Omental fat pad (tissue), 3 donors: ENCODE measurements at regions not wholly inside any gene's neighbourhood (a gene's known extent, or its start where the extent isn't known, plus 50 kb on each side); places are given as distances from the start of the nearest gene placed in this dataset.

Experiments used
- ATAC-seq: fragments of 150-250 bp; one replicate; pipeline ENCODE4 v1.9.1; 2016; ENCODE audit warnings: mild to moderate bottlenecking, moderate library complexity; ENCODE audit not compliant: low FRiP score
- DNase-seq: peaks from one replicate; pipeline ENCODE4 v3.0.0-alpha.2; 2019; ENCODE audit warnings: low spot score
- TF ChIP-seq, protein P1 (sequence below), 3 donors: fragments of 450-650 bp; IDR thresholded peaks; one replicate each; pipeline ENCODE4 v1.5.1; 2016 to 2017; ENCODE audit warnings: antibody characterized with exemption in 3 of 3, mild to moderate bottlenecking in 3 of 3, moderate library complexity in 2 of 3

DNA sequence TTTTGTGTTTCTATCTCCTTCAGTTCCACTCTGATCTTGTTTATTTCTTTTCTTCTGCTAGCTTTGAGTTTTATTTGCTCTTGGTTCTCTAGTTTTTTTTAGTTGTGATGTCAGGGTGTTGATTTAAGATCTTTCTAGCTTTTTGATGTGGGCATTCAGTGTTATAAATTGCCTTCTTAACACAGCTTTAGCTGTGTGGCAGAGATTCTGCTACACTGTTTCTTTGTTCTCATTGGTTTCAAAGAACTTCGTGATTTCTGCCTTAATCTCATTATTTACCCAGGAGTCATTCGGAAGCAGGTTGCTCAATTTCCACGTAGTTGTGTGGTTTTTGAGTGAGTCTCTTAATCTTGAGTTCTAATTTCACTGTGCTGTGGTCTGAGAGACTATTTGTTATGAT lies 251.7 kb upstream of the HTR2A start:
- no peak for ATAC-seq
- TF ChIP-seq, protein P1, sequence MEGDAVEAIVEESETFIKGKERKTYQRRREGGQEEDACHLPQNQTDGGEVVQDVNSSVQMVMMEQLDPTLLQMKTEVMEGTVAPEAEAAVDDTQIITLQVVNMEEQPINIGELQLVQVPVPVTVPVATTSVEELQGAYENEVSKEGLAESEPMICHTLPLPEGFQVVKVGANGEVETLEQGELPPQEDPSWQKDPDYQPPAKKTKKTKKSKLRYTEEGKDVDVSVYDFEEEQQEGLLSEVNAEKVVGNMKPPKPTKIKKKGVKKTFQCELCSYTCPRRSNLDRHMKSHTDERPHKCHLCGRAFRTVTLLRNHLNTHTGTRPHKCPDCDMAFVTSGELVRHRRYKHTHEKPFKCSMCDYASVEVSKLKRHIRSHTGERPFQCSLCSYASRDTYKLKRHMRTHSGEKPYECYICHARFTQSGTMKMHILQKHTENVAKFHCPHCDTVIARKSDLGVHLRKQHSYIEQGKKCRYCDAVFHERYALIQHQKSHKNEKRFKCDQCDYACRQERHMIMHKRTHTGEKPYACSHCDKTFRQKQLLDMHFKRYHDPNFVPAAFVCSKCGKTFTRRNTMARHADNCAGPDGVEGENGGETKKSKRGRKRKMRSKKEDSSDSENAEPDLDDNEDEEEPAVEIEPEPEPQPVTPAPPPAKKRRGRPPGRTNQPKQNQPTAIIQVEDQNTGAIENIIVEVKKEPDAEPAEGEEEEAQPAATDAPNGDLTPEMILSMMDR (IDR thresholded peaks at IDR 0.05) = no peak
- no peak for DNase-seq

DNA sequence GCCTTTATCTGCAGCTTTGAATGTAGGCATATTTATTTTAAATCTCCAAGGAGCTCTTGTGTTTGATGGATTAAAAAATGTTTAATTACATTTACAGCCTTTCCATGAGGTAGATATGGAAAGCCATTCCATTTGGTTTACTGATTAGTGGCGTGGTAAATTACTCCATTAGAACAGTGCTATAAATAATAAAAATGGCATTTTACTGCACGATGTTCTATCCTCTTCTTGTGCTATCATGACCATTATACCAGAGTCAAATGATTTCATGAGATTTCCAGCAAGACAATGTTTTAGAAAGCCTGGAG lies 250.9 kb upstream of the HTR2A start:
- ATAC-seq = no peak
- no peak for DNase-seq
- TF ChIP-seq, protein P1 (IDR thresholded peaks at IDR 0.05) = no peak

DNA sequence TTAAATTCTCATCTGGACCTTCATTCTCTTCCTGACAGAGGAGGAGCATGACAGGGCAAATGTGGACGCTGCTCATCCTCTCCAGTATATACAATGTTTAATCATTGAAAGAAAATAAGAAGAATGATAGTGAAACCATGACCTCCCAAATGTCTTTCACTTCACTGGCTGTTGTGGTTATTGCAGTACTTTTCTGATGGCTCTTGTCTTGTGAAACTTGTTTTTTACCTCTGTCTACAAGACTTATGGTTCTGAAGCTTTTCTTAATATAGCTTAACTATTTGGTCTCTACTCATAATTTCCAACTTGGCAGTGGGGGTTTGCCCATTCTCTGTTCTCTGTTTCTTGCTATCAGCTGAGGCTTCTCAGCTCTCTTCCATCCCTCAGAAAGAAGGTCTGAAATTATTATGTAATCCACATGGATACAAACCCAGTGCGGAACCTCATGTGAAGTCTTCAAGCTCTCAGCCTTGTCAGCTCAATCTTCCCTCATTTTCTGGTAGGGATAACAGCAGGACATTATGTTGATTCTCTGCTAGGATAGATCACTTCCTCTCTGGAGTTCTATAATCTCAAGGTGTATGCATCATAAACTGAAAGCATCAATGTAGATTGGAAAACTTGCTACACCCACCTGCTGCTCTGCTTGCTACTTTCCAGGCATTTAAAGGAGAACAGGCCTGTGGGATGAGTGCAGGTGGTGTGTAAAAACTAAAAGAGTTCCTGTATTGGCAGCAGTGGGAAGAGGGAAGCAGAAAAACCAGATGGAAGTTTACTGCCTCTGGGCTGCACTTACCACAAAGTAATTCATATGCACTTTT lies 250.3 kb upstream of the HTR2A start:
- TF ChIP-seq, protein P1 (IDR thresholded peaks at IDR 0.05) = no peak
- ATAC-seq (no peak), DNase-seq (no peak)

DNA sequence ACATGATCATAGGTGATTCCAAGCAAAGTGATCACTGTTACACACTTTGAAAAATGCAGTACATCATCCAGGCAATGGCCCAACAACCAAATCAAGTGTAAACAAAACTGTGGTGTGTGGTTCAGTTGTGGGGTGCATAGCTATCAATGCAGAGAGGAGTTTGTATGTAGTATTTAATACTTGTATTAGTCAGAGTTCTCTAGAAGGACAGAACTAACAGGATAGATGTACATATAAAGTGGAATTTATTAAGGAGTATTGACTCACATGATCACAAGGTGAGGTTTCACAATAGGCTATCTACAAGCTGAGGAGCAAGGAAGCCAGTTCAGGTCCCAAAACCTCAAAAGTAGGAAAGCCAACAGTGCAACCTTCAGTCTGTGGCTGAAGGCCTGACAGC lies 249.3 kb upstream of the HTR2A start:
- DNase-seq (no peak), ATAC-seq (no peak)
- TF ChIP-seq, protein P1 (IDR thresholded peaks at IDR 0.05) = no peak

DNA sequence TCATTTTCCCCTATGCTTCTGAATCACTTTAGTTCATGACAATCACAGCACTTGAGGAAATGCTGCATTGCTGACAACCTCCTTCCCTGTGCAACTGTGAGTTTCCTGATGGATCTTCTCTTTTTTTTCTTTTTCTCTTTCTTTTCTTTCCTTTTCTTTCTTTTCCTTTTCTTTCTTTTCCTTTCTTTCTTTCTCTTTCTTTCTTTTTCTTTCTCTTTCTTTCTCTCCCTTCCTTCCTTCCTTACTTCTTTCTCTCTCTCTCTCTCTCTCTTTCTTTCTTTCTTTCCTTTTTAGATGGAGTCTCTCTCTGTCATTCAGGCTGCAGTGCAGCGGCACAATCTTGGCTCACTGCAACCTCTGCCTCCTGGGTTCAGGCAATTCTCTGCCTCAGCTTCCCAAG lies 247.9 kb upstream of the HTR2A start:
- DNase-seq (no peak), ATAC-seq (no peak)
- TF ChIP-seq, protein P1 (IDR thresholded peaks at IDR 0.05) = no peak

DNA sequence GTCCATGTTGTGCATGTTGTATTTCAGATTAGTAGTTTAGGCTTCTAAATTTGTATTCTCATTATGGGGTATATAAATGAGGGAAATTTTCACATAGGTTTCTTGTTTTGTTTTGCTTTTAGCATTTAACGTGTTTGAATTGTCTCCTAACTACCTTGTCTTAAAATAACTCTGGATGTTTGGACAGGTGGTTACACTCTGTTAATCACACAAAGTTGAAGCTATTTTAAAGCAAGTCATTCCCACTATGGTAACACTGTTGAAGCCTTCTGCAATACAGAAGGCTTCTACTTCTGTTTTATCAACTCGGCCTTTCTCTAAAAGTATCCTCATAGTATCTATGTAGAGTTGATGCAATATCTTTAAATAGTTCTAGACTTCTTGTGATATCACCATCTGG lies 245.3 kb upstream of the HTR2A start:
- DNase-seq = no peak
- ATAC-seq = no peak
- TF ChIP-seq, protein P1 (IDR thresholded peaks at IDR 0.05) = no peak

DNA sequence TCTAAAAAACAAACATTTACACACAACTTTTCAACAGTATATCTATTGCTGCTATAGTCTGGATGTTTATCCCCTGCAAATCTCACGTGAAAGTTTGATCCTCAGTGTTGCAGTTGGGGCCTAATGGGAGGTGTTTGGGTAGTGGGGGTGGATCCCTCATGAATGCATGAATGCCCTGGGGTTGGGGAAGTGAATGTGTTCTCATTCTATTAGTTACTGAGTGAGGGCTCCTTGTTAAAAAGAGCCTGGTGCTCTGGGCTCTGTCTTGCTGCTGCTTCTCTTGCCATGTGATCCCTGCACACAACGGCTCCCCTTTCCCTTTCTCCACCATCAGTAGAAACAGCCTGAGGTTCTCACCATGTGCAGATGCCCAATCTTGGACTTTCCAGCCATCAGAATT lies 242.7 kb upstream of the HTR2A start:
- no peak for DNase-seq
- no peak for ATAC-seq
- TF ChIP-seq, protein P1 (IDR thresholded peaks at IDR 0.05) = no peak
